Heart left ventricle (tissue), 16 donors: ENCODE measurements at regions not wholly inside any gene's neighbourhood (a gene's known extent, or its start where the extent isn't known, plus 50 kb on each side); places are given as distances from the start of the nearest gene placed in this dataset.

Source experiments
- ATAC-seq, 4 donors: fragments of 200-7000 bp; cut with Tn5 transposase; one replicate each; pipeline ENCODE4 v1.9.1; 2020 to 2022; ENCODE audit warnings: moderate library complexity in 4 of 4, mild to moderate bottlenecking in 3 of 4, moderate number of reproducible peaks in 1 of 4
- DNase-seq, 5 donors: peaks; one replicate each; pipeline ENCODE4 v3.0.0-alpha.2; 2020
- H3K27ac ChIP-seq, 12 donors: fragments of 200-600 bp; sonication (generic) in 4 of 12; one replicate each; pipeline versions ENCODE4 v1.5.0 to v1.8.0; 2016 to 2022; ENCODE audit warnings: mild to moderate bottlenecking in 2 of 12
- H3K27me3 ChIP-seq, 9 donors: fragments of 200-600 bp; sonication (generic) in 2 of 9; one replicate each; pipeline versions ENCODE4 v1.5.1 to v1.8.0; 2016 to 2022; ENCODE audit warnings: mild to moderate bottlenecking in 3 of 9
- H3K36me3 ChIP-seq, 9 donors: fragments of 200-600 bp; sonication (generic) in 2 of 9; one replicate each; pipeline versions ENCODE4 v1.5.0 to v1.8.0; 2018 to 2022; ENCODE audit warnings: mild to moderate bottlenecking in 2 of 9
- H3K4me1 ChIP-seq, 12 donors: fragments of 200-600 bp; sonication (generic) in 4 of 12; one replicate each; pipeline versions ENCODE4 v1.5.0 to v1.8.0; 2016 to 2022; ENCODE audit warnings: mild to moderate bottlenecking in 3 of 12
- H3K4me3 ChIP-seq, 12 donors: fragments of 200-600 bp; sonication (generic) in 4 of 12; one replicate each; pipeline versions ENCODE4 v1.5.0 to v1.8.0; 2017 to 2022; ENCODE audit warnings: mild to moderate bottlenecking in 9 of 12, moderate library complexity in 4 of 12
- H3K9me3 ChIP-seq, 12 donors: fragments of 200-600 bp; sonication (generic) in 4 of 12; one replicate each; pipeline versions ENCODE4 v1.5.0 to v1.8.0; 2016 to 2022; ENCODE audit warnings: mild to moderate bottlenecking in 1 of 12
- CTCF ChIP-seq, 12 donors: fragments of 200-600 bp; sonication (generic) in 4 of 12; IDR thresholded peaks; one replicate each; pipeline versions ENCODE4 v1.5.0 to v1.8.0; 2018 to 2022; ENCODE audit warnings: antibody characterized with exemption in 12 of 12, mild to moderate bottlenecking in 5 of 12
- POLR2A ChIP-seq, 2 donors: fragments of 450-650 bp; IDR thresholded peaks; one replicate each; pipeline ENCODE4 v1.6.1; 2017; ENCODE audit warnings: antibody characterized with exemption in 2 of 2, mild to moderate bottlenecking in 2 of 2, moderate library complexity in 2 of 2
- WGBS, 4 donors: extraction: QIAGEN DNeasy Blood & Tissue Kit in 2 of 4; methylation state at CpG; one replicate each; pipeline versions ENCODE4 v1.1.5 to v1.1.7; 2013 to 2018; 5-methylcytosine and 5-hydroxymethylcytosine counted together
- intact Hi-C, 10 donors: fragments of 100-400 bp; cut with DNase I; formaldehyde crosslinking; loops; one replicate each; pipeline versions ENCODE4 v1.11.1 to v1.14.2; 2022
- donor health status: ischemic (EF 13 %, LVEDD 7.1; RV severe dilation, severe dysfunction).
- donor health status: healthy with polysubstance abuse.
- donor health status: DM: no; HTN: yes; CAD: no.
- donor health status: DM: no; HTN: no; CAD: no.
- donor health status: ischemic (EF 25% LVEDD 6.9; RV normal size, moderate dysfunction).
- donor health status: ischemic (EF 25% LVEDD 5.7; RV mildly dilated, moderate dysfunction).
- donor health status: healthy.
- donor health status: DM: yes; HTN: yes; CAD: no.
- donor health status: ischemic (EF 35%, LVEDD 5.7; RV mildly dilated, moderate dysfunction).
- donor health status: nonischemic (EF 11% LVEDD 7.7; RV severe dilation, severe dysfunction).
- donor health status: DM: yes; HTN: yes; CAD: no.
- donor health status: PGD.
- donor health status: ischemic (EF 29% LVEDD 5.4; RV normal size, mild dysfunction).
- donor health status: nonischemic (EF 23%, LVEDD 6.1; RV moderate dilation, normal function).

DNA sequence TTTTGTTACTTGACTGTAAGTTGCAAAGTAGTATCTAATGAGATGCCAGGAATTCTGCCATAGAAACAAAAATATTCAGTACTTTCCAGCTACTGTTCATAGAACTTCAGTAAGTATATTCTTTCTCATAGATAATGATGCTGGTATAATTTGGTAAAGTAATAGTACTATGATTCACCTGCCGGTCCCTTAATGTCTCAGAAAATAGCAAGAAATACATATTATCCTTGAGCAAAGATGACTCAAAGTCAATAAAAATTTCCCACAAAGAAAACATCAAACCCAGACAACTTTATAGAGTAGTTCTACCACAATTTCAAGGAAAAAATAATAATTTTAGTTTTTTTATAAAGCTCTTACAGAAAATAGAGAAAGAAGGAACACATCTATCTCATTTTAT lies 105.4 kb downstream of the EPDR1 start:
- no peak for ATAC-seq
- peaks cover 0 to under 1% (median 0%) of the 10 kb centered on the region in 12 donors for H3K4me1 ChIP-seq

DNA sequence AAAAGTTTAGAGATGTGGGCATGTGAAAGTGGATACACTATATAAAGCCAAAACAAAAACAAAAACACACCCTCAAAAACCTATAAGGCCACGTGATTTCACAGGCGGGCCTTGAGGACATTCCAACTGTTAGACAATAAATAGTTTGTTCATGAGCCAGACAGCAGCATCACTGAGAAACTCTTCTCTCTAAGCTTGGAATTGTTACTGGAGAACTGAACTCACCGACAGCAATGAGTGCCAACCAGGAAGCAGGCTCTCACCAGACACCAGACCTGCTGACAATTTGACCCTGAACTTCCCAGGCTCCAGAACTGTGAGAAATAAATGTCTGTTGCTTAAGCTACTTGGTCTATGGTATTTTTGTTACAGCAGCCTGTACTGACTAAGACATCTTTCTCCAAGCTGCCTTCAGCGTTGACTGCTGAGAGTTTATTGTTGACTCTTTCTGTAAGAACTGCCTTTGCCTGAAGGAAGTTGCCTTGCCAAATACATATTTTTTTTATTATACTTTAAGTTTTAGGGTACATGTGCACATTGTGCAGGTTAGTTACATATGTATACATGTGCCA lies 107.5 kb downstream of the EPDR1 start:
- intact Hi-C loops: no loop called here
- TF ChIP-seq POLR2A (IDR thresholded peaks at IDR 0.05): no peak
- TF ChIP-seq CTCF (IDR thresholded peaks at IDR 0.05): no peak
- no peak for DNase-seq
- H3K27me3 ChIP-seq: no peaks in the 10 kb centered on the region
- H3K4me3 ChIP-seq: no peak overlapping the region
- H3K27ac ChIP-seq: no peak overlapping the region
- no peaks in the 10 kb centered on the region for H3K4me1 ChIP-seq
- 71 to 87% (median 77%) methylated on average over 4 of the region's 4 CpGs for WGBS, 4 donors
- no peak for ATAC-seq
- H3K36me3 ChIP-seq: no peaks in the 10 kb centered on the region
- no peaks in the 10 kb centered on the region for H3K9me3 ChIP-seq

More for the DNA sequence above, 105.4 kb downstream of the EPDR1 start:
- 91 to 95% (median 93%) methylated on average over 1 of the region's 1 CpG for WGBS, 4 donors
- DNase-seq: no peak
- Histone ChIP-seq H3K4me3 (no peak overlapping the region), H3K27ac (no peak overlapping the region), H3K36me3 (no peaks in the 10 kb centered on the region), H3K27me3 (no peaks in the 10 kb centered on the region), H3K9me3 (no peaks in the 10 kb centered on the region)
- intact Hi-C loops: no loop called here
- no peak for TF ChIP-seq POLR2A (IDR thresholded peaks at IDR 0.05)
- no peak for TF ChIP-seq CTCF (IDR thresholded peaks at IDR 0.05)

DNA sequence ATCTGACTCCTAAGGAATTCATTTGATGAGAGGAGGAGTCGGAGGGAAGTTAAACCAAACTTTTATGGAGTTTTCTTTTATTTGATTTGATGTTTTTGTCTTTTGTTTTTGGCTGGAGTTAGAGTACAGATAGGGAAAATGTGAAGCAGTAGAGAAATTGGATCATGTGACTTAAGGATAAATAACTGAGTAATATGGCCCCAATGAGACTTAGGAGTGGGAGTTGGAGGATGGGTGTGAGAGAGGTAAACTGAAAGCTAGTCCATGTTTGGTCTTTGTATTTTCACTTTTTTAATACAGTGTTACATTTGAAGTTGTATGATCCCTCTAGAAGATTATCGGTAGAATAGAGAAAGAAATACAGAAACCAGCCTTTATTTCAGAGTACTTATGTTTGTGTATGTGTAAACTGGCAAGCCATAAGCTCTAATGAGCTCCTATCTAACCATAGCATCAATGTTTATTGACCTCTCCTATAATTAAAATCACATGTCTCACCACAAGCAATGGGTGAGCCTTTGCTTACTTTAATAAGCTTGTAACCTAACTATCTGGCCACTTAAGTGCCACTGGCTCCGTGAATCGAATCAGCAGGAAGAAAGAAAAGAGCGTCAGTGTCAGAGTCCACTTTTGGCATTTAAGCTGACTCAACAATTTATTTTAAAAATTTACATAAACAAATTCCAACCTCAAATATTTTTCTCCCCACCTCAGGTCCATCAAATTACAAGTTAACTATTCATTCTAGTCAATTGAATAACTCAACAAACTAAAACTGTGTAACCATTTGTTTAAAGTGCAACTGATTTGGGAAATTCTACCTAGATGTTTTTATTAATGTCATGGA lies 113.8 kb downstream of the EPDR1 start:
- H3K36me3 ChIP-seq: no peaks in the 10 kb centered on the region

More for the DNA sequence above, 113.8 kb downstream of the EPDR1 start:
- intact Hi-C loops: no loop called here
- H3K4me1 ChIP-seq: no peaks in the 10 kb centered on the region
- no peak for DNase-seq
- no peak overlapping the region for H3K4me3 ChIP-seq
- WGBS, 4 donors: 79 to 89% (median 82%) methylated on average over 5 of the region's 5 CpGs
- ATAC-seq: no peak
- no peak overlapping the region for H3K27ac ChIP-seq
- H3K27me3 ChIP-seq: no peaks in the 10 kb centered on the region
- no peaks in the 10 kb centered on the region for H3K9me3 ChIP-seq
- TF ChIP-seq CTCF (IDR thresholded peaks at IDR 0.05) (no peak), POLR2A (IDR thresholded peaks at IDR 0.05) (no peak)
